GM10266 (cell line): ENCODE measurements at regions not wholly inside any gene's neighbourhood (a gene's known extent, or its start where the extent isn't known, plus 50 kb on each side); places are given as distances from the start of the nearest gene placed in this dataset.

ENCODE experiments used
- DNase-seq: peaks from one replicate; pipeline ENCODE4 v3.0.0; 2012; ENCODE audit errors: extremely low spot score
- CTCF ChIP-seq: IDR thresholded peaks from 2 replicates; pipeline ENCODE4 v1.5.1; 2012; ENCODE audit warnings: mild to moderate bottlenecking, low read depth; ENCODE audit not compliant: control insufficient read depth, insufficient read depth; ENCODE audit errors: missing control alignments

DNA sequence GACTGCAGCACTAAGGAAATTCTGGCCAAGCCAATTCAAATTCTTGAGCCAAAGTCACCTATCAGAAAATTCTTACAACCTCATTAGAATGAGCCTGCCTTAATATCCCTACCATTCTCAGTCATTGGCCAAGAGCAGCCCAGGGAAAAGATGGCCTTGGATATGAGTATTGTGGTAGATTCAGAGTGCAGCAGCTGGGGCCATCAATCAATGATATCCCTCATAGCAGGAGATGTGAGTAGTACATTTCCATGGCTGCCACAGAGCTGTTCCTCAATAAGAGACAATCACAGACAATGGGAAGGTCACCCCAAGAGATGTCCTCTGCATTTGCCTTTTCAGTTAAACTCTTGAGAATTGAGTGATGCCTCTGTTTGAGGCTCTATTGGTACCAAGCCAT is 161.6 kb downstream of the DYRK2 start:
- no peak for DNase-seq
- TF ChIP-seq CTCF, result no peak

GRCh38 chr12:67811437-67812361 is 163.2 kb downstream of the DYRK2 start:
- DNase-seq, result no peak
- no peak for TF ChIP-seq CTCF

DNA sequence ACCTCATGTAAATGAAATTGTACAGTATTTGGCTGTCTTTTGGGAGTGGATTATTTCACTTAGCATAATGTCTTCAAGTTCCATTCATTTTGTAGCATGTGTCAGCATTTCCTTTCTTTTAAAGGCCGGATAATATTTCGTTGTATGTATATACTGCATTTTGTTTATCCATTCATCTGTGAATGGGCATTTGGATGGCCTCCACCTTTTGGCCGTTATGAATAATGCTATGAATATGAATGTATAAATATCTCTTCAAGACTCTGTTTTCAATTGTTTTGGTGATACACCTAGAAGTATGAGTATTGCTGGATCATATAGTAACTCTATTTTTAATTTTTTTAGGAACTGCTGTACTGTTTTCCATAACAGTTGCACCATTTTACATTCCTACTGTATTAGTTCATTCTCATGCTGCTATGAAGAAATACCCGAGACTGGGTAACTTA is 164.9 kb downstream of the DYRK2 start:
- DNase-seq, result no peak
- TF ChIP-seq CTCF, result no peak

DNA sequence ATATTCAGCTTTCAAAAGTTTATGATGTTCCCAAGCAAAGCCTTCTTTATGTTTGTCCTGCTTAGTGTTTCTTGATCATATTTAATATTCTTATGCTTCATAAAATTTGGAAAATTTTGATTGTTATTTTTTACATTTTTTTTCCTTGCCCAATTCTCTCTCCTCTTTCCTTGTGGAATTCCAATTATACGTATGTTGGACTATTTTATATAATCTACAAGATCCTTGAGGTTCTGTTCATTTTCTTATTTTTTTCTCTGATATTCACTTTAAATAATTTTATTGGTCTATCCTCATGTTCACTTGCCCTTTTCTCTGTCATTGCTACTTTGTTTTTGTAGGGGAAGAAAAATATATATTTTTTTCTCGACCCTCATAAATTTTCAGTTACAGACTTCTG is 167.7 kb downstream of the DYRK2 start:
- DNase-seq, result no peak
- no peak for TF ChIP-seq CTCF

DNA sequence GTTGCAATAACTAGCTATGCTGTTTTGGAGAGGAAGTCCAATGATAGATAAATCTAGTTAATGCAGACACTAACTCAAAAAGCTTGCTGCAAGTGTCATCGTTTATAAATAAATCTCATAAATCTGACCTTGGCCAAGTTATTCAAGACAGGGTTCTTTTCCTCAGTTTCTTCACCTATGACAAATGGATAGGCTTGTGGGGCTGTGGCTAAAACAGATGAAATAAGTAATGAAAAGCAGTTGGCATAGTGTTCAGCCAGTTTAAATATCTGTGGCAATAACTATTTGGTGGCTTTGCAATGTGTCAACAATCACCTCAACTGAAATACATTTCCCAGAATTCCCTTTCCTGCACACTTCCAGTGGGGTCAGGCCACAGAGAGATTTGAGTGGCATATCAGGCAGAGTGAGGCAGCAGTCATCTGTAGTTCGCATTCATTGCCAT is 169.9 kb downstream of the DYRK2 start:
- DNase-seq, result no peak
- no peak for TF ChIP-seq CTCF

GRCh38 chr12:67819902-67820301 is 169.3 kb upstream of the IFNG-AS1 start:
- DNase-seq, result no peak
- no peak for TF ChIP-seq CTCF

DNA sequence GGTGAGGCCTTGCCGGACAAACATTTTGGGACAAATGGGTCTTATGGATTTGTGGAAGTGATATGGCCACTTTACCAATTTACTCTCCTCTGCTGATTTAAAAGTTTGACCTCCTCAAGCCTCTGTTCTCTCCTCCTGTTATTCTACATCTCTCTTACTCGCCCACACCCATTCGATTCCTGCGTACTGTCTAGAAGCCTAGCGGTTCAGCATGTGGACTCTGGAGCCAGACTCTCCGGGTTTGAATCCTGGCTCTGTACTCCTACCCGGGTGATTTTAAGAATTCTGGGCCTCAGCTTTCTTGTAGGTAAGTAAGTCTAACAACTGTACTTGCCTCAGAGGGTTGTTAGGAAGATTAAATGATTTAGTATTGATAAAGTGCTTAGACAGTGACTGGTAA is 168.6 kb upstream of the IFNG-AS1 start:
- no peak for DNase-seq
- no peak for TF ChIP-seq CTCF
